IMR-90 (cell line): ENCODE measurements at regions not wholly inside any gene's neighbourhood (a gene's known extent, or its start where the extent isn't known, plus 50 kb on each side); places are given as distances from the start of the nearest gene placed in this dataset.

Experiments used
- ATAC-seq: fragments of 200-7000 bp; cut with Tn5 transposase; 2 replicates; pipeline ENCODE4 v1.9.1; 2020; ENCODE audit warnings: low read depth, mild to moderate bottlenecking, moderate library complexity
- BruUV-seq: library from RNA; stranded (reverse); fragments of 400-500 nt; replicated peaks from 2 replicates; lab custom pipeline; 2021; lab: Mats Ljungman, UMichigan
- CTCF ChIA-PET: fragments of 300-600 bp; formaldehyde crosslinking; extraction: SDS; loops from one replicate; lab custom pipeline; 2021; ENCODE audit warnings: antibody characterized with exemption; lab: Yijun Ruan, JAX
- POLR2A ChIA-PET: fragments of 300-600 bp; sonication (Branson Sonifier 250); formaldehyde crosslinking; loops from one replicate; lab custom pipeline; 2022; ENCODE audit warnings: antibody characterized with exemption; ENCODE audit not compliant: unreplicated experiment; lab: Charles Lee
- DNase-seq: peaks from one replicate; pipeline ENCODE4 v3.0.0; 2013
- H2AFZ ChIP-seq: replicated peaks from 2 replicates; pipeline ENCODE3; 2013; ENCODE audit warnings: low read length, mild to moderate bottlenecking; ENCODE audit not compliant: poor library complexity
- H2AK5ac ChIP-seq: 2 replicates; pipeline ENCODE4 v1.6.1; 2013; ENCODE audit warnings: low read depth, low read length, inconsistent platforms
- H2AK9ac ChIP-seq: replicated peaks from 2 replicates; pipeline ENCODE3; 2013; ENCODE audit warnings: mild to moderate bottlenecking, low read depth, low read length, moderate library complexity; ENCODE audit not compliant: poor library complexity
- H2BK120ac ChIP-seq: 2 replicates; pipeline ENCODE4 v1.6.1; 2013; ENCODE audit warnings: low read depth, low read length, inconsistent platforms
- H2BK15ac ChIP-seq: 3 replicates; pipeline ENCODE4 v1.6.1; 2013; ENCODE audit warnings: low read depth, low read length, inconsistent platforms
- H2BK20ac ChIP-seq: 2 replicates; pipeline ENCODE4 v1.6.1; 2013; ENCODE audit warnings: low read depth, mild to moderate bottlenecking, inconsistent platforms, low read length, moderate library complexity
- H2BK5ac ChIP-seq: 2 replicates; pipeline ENCODE4 v1.6.1; 2013; ENCODE audit warnings: mild to moderate bottlenecking, low read depth, low read length, inconsistent platforms; ENCODE audit not compliant: poor library complexity, severe bottlenecking
- H3K14ac ChIP-seq: replicated peaks from 2 replicates; pipeline ENCODE4 v1.6.1; 2013; ENCODE audit warnings: low read depth, low read length, inconsistent platforms
- H3K18ac ChIP-seq: 2 replicates; pipeline ENCODE4 v1.6.1; 2013; ENCODE audit warnings: low read depth, low read length, control low read depth
- H3K23ac ChIP-seq: 2 replicates; pipeline ENCODE4 v1.6.1; 2013; ENCODE audit warnings: low read depth, low read length, inconsistent platforms
- H3K27ac ChIP-seq: 2 replicates; pipeline ENCODE4 v1.5.1; 2013; ENCODE audit warnings: mild to moderate bottlenecking, control low read depth, low read length; ENCODE audit not compliant: insufficient read depth
- H3K27me3 ChIP-seq: 2 replicates; pipeline ENCODE4 v1.6.1; 2013; ENCODE audit warnings: low read length; ENCODE audit not compliant: control insufficient read depth, insufficient read depth
- H3K36me3 ChIP-seq: 2 replicates; pipeline ENCODE4 v1.6.1; 2013; ENCODE audit warnings: low read length, mixed read lengths; ENCODE audit not compliant: control insufficient read depth, insufficient read depth
- H3K4ac ChIP-seq: 2 replicates; pipeline ENCODE4 v1.6.1; 2013; ENCODE audit warnings: low read depth, low read length, inconsistent platforms
- H3K4me1 ChIP-seq: 2 replicates; pipeline ENCODE4 v1.6.1; 2013; ENCODE audit warnings: low read length, mixed read lengths; ENCODE audit not compliant: control insufficient read depth, insufficient read depth
- H3K4me2 ChIP-seq: 2 replicates; pipeline ENCODE4 v1.6.1; 2013; ENCODE audit warnings: low read depth, mild to moderate bottlenecking, control low read depth, low read length, moderate library complexity
- H3K4me3 ChIP-seq: 2 replicates; pipeline ENCODE4 v1.5.1; 2013; ENCODE audit warnings: low read depth, mild to moderate bottlenecking, control low read depth, low read length, moderate library complexity; ENCODE audit not compliant: insufficient read depth
- H3K56ac ChIP-seq: 2 replicates; pipeline ENCODE4 v1.6.1; 2013; ENCODE audit warnings: low read length, inconsistent platforms; ENCODE audit not compliant: insufficient read depth; ENCODE audit errors: extremely low read depth
- H3K79me1 ChIP-seq, 2 experiments: 2 replicates each; pipeline ENCODE4 v1.6.1; 2013; ENCODE audit warnings: low read length in 2 of 2, inconsistent platforms in 1 of 2, low read depth in 1 of 2
- H3K9ac ChIP-seq: 2 replicates; pipeline ENCODE4 v1.6.1; 2013; ENCODE audit warnings: low read depth, low read length, control low read depth
- H3K9me1 ChIP-seq: 2 replicates; pipeline ENCODE4 v1.6.1; 2013; ENCODE audit warnings: low read length, inconsistent platforms; ENCODE audit not compliant: insufficient read depth
- H3K9me3 ChIP-seq: 2 replicates; pipeline ENCODE4 v1.6.1; 2013; ENCODE audit warnings: low read length; ENCODE audit not compliant: control insufficient read depth, insufficient read depth
- H4K20me1 ChIP-seq: 2 replicates; pipeline ENCODE4 v1.6.1; 2013; ENCODE audit warnings: low read length, inconsistent platforms; ENCODE audit not compliant: insufficient read depth
- H4K5ac ChIP-seq: 2 replicates; pipeline ENCODE4 v1.6.1; 2013; ENCODE audit warnings: mild to moderate bottlenecking, low read depth, low read length, control low read depth
- H4K8ac ChIP-seq, 2 experiments: 2 replicates each; pipeline ENCODE4 v1.6.1; 2013; ENCODE audit warnings: low read depth in 2 of 2, low read length in 2 of 2, control low read depth in 1 of 2, inconsistent platforms in 1 of 2
- H4K91ac ChIP-seq: 2 replicates; pipeline ENCODE4 v1.6.1; 2013; ENCODE audit warnings: low read depth, low read length, inconsistent platforms; ENCODE audit not compliant: insufficient read depth
- BHLHE40 ChIP-seq: fragments of 150-350 bp; IDR thresholded peaks from 2 replicates; pipeline ENCODE4 v1.6.1; 2016; ENCODE audit warnings: mild to moderate bottlenecking, low read depth, low read length
- CEBPB ChIP-seq: IDR thresholded peaks from 2 replicates; pipeline ENCODE4 v1.6.1; 2012; ENCODE audit warnings: low read depth, low read length, improper control_type of control experiment
- CHD1 ChIP-seq: IDR thresholded peaks from 2 replicates; pipeline ENCODE4 v1.6.1; 2012; ENCODE audit warnings: low read depth, low read length, improper control_type of control experiment
- CTCF ChIP-seq: conservative IDR thresholded peaks from 2 replicates; pipeline ENCODE4 v1.5.1; 2012; ENCODE audit warnings: mild to moderate bottlenecking, low read depth, low read length, improper control_type of control experiment
- ELK1 ChIP-seq: fragments of 150-350 bp; IDR thresholded peaks from 2 replicates; pipeline ENCODE4 v1.6.1; 2016; ENCODE audit warnings: low read depth, mild to moderate bottlenecking, low read length, moderate library complexity, borderline replicate concordance
- FOS ChIP-seq: fragments of 150-350 bp; IDR thresholded peaks from 2 replicates; pipeline ENCODE4 v1.6.1; 2016; ENCODE audit warnings: low read depth, low read length
- MAFK ChIP-seq: IDR thresholded peaks from 2 replicates; pipeline ENCODE4 v1.6.1; 2012; ENCODE audit warnings: low read depth, low read length, improper control_type of control experiment
- MAZ ChIP-seq: IDR thresholded peaks from 2 replicates; pipeline ENCODE4 v1.6.1; 2012; ENCODE audit warnings: low read depth, mild to moderate bottlenecking, low read length, improper control_type of control experiment, moderate library complexity, borderline replicate concordance
- MXI1 ChIP-seq: IDR thresholded peaks from 2 replicates; pipeline ENCODE4 v1.6.1; 2012; ENCODE audit warnings: low read depth, mild to moderate bottlenecking, low read length, moderate library complexity, borderline replicate concordance
- NFE2L2 ChIP-seq: fragments of 150-350 bp; IDR thresholded peaks from 2 replicates; pipeline ENCODE4 v1.6.1; 2016; ENCODE audit warnings: low read depth, mild to moderate bottlenecking, low read length
- POLR2A ChIP-seq: IDR thresholded peaks from 2 replicates; pipeline ENCODE4 v1.6.1; 2012; ENCODE audit warnings: mild to moderate bottlenecking, low read depth, low read length
- RAD21 ChIP-seq: IDR thresholded peaks from 2 replicates; pipeline ENCODE4 v1.6.1; 2012; ENCODE audit warnings: low read length, improper control_type of control experiment
- RCOR1 ChIP-seq: IDR thresholded peaks from 2 replicates; pipeline ENCODE4 v1.6.1; 2012; ENCODE audit warnings: mild to moderate bottlenecking, low read length, improper control_type of control experiment; ENCODE audit not compliant: insufficient replicate concordance
- RFX5 ChIP-seq: IDR thresholded peaks from 2 replicates; pipeline ENCODE4 v1.8.0; 2012; ENCODE audit warnings: low read depth, mild to moderate bottlenecking, low read length, moderate library complexity
- SMC3 ChIP-seq: fragments of 150-350 bp; IDR thresholded peaks from 2 replicates; pipeline ENCODE4 v1.6.1; 2016; ENCODE audit warnings: low read depth, mild to moderate bottlenecking, antibody characterized with exemption, low read length, moderate library complexity
- WGBS, 2 experiments: methylation state at CpG; one replicate each; pipeline versions ENCODE4 v1.1.5 to v1.1.7; 2013; ENCODE audit warnings: missing lambda C conversion rate in 2 of 2; ENCODE audit not compliant: insufficient read length in 1 of 2; ENCODE audit errors: extremely low coverage in 2 of 2; 5-methylcytosine and 5-hydroxymethylcytosine counted together
- dilution Hi-C: fragments of 300-500 bp; cut with HindIII; formaldehyde crosslinking; loops from one replicate; pipeline ENCODE4 v1.14.3; 2018; ENCODE audit warnings: low sequenced_read_pairs; ENCODE audit not compliant: unreplicated experiment
- in situ Hi-C: fragments of 300-500 bp; cut with MboI; formaldehyde crosslinking; loops from 3 replicates; pipeline ENCODE4 v1.14.3; 2019; ENCODE audit warnings: low sequenced_read_pairs, inconsistent platforms, mixed read lengths
- intact Hi-C: fragments of 100-400 bp; cut with micrococcal nuclease; formaldehyde crosslinking; loops from 2 replicates; pipeline ENCODE4 v1.10.0; 2022
- TF ChIP-seq, protein P1 (sequence below): fragments of 150-350 bp; IDR thresholded peaks from 2 replicates; pipeline ENCODE4 v1.6.1; 2017; ENCODE audit warnings: mild to moderate bottlenecking, antibody characterized with exemption, low read length, low read depth

DNA sequence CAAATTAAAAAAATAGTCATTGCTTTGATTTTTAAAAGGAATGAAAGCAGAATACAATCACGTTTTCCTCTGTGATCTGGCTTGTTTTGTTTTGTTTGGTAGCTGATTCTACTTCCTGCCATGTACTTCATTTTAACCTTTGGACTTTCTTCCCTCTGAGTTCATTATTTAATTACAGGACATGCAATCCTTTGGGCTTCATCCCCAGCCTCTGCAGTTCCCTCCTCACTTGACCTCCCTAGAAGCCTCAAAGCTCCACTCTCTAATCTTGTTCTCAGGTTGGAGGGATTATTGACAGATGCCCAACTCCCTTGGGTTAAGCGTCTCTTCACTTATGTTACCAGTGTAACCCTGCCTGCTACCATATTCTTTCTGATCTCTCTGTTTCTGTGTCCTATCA is 967.9 kb upstream of the SEL1L start:
- in situ Hi-C loops (no loop called here), intact Hi-C loops (no loop called here), dilution Hi-C loops (no loop called here)
- Histone ChIP-seq H3K4ac (no peak overlapping the region), H3K9me3 (peaks cover 5% of the 10 kb centered on the region), H3K27me3 (no peaks in the 10 kb centered on the region), H3K27ac (no peak overlapping the region), H2BK5ac (no peak overlapping the region), H3K23ac (no peak overlapping the region), H4K8ac (no peak overlapping the region), H3K9ac (no peak overlapping the region), H3K18ac (no peak overlapping the region), H3K4me1 (no peaks in the 10 kb centered on the region), H4K20me1 (no peaks in the 10 kb centered on the region), H3K4me2 (no peak overlapping the region), H3K36me3 (no peaks in the 10 kb centered on the region), H3K79me1 (no peaks in the 10 kb centered on the region), H3K9me1 (no peaks in the 10 kb centered on the region), H2AK9ac (no peak overlapping the region), H2BK15ac (no peak overlapping the region), H2BK120ac (no peak overlapping the region), H3K56ac (no peak overlapping the region), H4K91ac (no peak overlapping the region), H2AFZ (no peak overlapping the region), H3K4me3 (no peak overlapping the region), H2AK5ac (no peak overlapping the region), H2BK20ac (no peak overlapping the region), H4K5ac (no peak overlapping the region), H3K14ac (no peak overlapping the region)
- TF ChIP-seq SMC3 (no peak), MAFK (no peak), CEBPB (no peak), RAD21 (no peak), NFE2L2 (no peak), CHD1 (no peak), FOS (no peak), BHLHE40 (no peak), RCOR1 (no peak), MAZ (no peak), ELK1 (no peak), CTCF (no peak), POLR2A (no peak), RFX5 (no peak), MXI1 (no peak)
- TF ChIP-seq, protein P1, sequence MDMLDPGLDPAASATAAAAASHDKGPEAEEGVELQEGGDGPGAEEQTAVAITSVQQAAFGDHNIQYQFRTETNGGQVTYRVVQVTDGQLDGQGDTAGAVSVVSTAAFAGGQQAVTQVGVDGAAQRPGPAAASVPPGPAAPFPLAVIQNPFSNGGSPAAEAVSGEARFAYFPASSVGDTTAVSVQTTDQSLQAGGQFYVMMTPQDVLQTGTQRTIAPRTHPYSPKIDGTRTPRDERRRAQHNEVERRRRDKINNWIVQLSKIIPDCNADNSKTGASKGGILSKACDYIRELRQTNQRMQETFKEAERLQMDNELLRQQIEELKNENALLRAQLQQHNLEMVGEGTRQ, result no peak
- ATAC-seq (no peak), DNase-seq (no peak)
- POLR2A ChIA-PET, result no interaction called here
- no CpG with 5 or more reads among the region's 2 CpGs for WGBS, 2 experiments
- no TSS peak for BruUV-seq
- CTCF ChIA-PET, result no interaction called here
